DLD1 (cell line): ENCODE measurements at regions not wholly inside any gene's neighbourhood (a gene's known extent, or its start where the extent isn't known, plus 50 kb on each side); places are given as distances from the start of the nearest gene placed in this dataset.
"Not testable (repeated sequence)": the region's sequence is repeated elsewhere in the genome, so short reads cannot be mapped to it uniquely, and the experiment has no call there.

Source experiments
- in situ Hi-C: cut with HindIII; loops from 2 replicates; pipeline ENCODE4 v1.10.0; 2017; ENCODE audit warnings: low sequenced_read_pairs

DNA sequence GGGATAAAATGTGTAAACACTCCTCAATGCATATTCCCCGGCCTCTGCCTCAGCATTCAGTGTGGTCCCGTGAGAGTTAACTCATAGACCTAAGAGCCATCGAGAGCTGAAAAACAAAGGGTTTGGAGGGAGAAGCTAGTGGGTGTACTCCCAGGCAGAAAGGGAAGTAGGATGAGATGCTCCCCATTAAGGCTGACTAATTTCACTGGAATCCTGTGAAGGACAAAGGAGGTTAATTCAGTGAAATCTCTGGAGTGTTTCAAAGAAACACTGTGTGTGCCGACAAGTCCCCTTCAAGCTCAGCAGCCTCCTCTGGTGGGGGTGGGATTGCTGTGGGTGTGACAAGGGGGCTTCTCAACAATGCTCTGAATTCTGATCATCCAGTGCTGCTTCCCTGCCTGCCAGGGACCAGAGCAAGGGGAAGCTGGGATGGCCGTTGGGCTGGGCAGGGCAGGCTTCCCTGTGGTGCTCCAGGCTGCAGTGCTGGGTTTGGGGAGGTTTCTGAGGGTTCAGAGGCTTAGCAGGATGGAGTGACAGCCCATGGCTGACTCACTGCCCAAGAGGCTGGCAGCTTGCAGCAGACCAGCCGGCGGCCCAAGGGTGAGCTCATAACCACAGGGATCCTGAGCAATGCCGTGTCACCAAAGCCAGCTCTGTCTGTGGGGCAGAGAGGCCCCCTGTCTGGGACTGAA lies 61.4 kb upstream of the BMAL1 start:
- in situ Hi-C loops: no loop called here

DNA sequence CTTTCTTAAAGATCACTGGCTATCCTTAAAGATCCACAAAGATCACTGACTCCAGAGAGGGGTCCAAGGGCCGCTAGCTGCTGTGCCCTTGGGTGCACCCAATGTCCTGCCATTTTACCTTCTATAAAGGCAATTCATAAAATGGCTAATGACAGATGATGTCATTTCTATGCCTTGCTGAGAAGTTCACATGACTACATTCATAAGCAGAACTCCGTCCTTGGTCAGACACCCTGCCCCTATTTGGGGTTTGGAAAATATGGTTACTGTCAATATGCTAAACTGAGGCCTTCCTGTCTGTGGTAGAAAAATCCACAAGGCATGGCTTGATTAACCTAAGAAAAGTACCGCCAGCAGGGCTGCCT lies 60.9 kb upstream of the BMAL1 start:
- in situ Hi-C loops: no loop called here

- in situ Hi-C loops: not testable (repeated sequence)
Measured at GRCh38 chr11:13218685-13219084, 58.9 kb upstream of the BMAL1 start.

- in situ Hi-C loops: no loop called here
Measured at GRCh38 chr11:13220148-13220547, 57.4 kb upstream of the BMAL1 start.

- in situ Hi-C loops: no loop called here
Measured at GRCh38 chr11:13221722-13222121, 55.9 kb upstream of the BMAL1 start.

DNA sequence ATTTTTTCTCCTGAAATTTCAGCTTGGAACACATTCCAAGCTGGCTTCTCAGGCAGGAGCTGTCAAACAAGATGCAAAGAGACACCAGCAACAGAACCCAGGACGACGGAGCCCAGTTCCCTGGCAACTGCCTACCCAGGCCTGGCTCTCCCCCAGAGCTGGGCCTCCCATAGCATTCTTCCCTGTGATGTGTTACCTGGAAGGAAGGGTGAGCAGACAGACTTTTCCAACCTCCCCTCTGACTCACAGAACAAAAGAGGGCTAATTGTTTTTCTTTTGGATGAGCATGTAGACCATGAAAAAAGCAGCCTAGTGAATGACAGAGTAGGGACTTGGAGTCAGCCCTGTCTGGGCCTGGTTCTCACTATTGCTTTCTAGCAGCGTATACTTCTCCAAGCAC lies 55.3 kb upstream of the BMAL1 start:
- in situ Hi-C loops: no loop called here

- in situ Hi-C loops: no loop called here
Measured at GRCh38 chr11:13223112-13223511, 54.5 kb upstream of the BMAL1 start.

DNA sequence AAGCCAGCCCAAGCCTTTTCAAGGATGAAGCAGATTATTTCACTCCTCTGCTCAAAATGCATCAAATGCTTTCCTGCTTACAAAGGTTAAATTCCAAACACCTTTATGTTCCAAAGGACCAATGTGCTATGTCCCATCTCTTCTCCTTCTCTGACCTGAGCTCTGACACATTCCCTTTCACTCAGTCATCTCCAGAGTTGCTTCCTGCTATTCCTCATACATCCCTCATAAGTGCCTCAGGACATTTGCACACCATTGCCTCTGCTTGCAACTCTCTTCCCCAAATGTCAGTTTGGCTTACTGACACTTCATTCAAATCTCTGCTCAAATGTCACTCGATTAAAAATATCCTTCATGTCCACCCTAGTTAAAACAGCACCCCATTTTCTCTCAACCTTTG lies 53.3 kb upstream of the BMAL1 start:
- in situ Hi-C loops: no loop called here

GRCh38 chr11:13225038-13226001 lies 52.3 kb upstream of the BMAL1 start:
- in situ Hi-C loops: no loop called here

DNA sequence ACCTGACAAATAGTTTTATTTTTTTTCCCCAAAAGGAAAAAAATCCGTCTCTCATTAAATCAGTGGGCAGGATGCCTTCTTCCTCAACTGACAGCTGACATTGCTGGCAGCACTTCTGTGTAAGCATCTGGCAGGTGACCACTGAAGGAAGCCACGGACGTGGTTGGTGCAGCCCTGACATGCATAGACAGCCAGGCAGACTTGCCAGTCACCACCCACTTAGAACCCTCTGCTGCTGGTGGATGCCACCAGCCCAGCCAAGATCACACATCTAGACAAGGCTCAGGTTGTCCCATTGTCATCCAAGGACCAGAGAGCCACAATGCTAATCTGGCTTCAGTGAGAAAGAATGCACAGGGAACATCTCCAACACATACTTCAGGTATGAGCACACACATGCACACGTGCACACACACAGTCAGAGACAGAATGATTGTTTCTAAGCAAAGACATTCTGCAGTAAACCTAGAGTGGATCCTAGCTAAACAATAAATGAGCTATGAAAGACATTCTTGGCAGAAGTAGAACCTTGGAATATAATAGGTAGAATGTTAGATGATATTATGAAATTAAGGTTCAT lies 49.8 kb upstream of the BMAL1 start:
- in situ Hi-C loops: no loop called here
